ENCODE measurements at regions not wholly inside any gene's neighbourhood (a gene's known extent, or its start where the extent isn't known, plus 50 kb on each side); places are given as distances from the start of the nearest gene placed in this dataset.
"Not testable (repeated sequence)": the region's sequence is repeated elsewhere in the genome, so short reads cannot be mapped to it uniquely, and the experiment has no call there.

DNA sequence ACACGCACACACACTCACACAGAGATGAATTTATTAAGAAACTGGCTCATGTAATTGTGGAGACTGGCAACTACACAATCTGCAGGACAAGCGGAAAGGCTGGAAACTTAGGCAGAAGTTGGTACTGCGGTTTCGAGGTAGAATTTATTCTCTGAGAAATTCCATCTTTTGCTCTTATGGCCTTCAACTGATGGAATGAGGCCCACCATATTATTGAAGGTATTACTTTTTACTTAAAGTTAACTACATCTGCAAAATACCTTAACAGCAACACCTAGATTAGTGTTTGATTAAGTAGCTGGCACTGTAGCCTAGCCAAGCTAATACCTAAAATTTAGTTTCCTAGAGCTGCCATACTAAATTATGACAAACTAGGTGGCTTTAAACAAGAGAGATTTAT lies 384.0 kb upstream of the UBE2E3 start:
- DNase-seq, result no peak

DNA sequence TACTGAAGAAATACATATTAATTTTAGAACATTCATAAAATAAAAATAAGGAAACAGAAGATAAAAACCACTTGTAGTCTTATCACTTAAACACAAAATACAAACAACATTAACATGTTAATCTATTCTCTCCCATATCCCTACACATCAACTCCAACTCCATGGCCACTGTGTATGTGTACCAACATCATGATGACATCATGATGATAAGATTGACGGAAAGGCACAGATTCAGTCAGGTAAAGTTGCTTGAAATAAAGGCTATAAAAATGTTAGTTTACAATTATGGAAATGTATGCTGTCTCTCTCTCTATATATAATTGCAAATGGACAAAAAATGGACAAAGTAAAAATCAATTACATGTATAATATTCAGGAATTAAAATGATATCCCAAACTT lies 388.5 kb upstream of the UBE2E3 start:
- no peak for DNase-seq

DNA sequence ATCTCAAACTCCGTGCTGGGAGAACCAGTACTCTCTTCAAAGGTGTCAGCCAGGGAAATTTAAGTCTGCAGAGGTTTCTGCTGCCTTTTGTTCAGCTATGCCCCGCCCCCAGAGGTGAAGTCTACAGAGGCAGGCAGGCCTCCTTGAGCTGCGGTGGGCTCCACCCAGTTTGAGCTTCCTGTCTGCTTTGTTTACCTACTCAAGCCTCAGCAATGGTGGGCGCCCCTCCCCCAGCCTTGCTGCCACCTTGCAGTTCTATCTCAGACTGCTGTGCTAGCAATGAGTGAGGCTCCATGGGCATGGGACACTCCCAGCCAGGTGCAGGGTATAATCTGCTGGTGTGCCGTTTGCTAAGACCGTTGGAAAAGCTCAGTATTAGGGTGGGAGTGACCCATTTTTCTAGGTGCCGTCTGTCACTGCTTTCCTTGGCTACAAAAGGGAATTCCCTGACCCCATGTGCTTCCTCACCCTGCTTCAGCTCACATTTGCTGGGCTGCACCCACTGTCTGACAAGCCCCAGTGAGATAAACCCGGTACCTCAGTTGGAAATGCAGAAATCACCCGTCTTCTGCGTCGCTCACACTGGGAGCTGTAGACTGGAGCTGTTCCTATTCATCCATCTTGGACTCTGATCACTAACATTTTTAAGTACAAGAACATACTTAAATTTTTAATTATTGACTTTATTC lies 389.2 kb upstream of the UBE2E3 start:
- DNase-seq, result not testable (repeated sequence)

DNA sequence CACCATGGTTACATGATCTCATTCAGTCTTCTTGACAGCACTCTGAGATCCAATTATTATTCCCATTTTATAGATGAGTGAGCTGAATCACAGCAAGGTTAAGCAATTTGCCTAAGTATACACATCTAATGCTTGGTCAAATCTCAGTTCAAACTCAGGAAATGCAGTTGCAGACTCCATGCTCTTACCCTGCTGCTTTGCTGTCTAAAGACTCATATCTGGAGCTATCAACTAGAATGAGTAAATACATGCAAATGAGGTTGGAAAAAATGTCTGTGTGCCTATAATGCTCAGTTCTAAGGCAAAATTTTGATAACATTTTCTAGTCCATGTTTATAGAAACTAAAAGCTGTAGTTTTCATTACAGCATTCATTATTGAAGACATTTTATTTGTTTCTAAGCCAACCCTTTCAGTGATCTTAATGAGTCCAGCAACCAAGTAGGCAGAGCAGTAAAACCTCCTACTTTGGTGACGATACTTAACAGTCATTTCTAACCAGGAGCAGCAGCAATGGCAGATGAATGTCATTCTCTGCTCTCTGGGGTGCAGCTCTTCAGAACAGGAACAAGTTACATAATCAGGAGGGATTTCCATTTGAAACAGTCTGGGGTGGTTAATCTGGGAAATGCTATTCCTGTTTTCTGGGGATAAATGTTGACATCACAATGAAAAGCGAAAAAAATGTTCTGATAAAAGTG lies 396.8 kb upstream of the UBE2E3 start:
- no peak for DNase-seq

DNA sequence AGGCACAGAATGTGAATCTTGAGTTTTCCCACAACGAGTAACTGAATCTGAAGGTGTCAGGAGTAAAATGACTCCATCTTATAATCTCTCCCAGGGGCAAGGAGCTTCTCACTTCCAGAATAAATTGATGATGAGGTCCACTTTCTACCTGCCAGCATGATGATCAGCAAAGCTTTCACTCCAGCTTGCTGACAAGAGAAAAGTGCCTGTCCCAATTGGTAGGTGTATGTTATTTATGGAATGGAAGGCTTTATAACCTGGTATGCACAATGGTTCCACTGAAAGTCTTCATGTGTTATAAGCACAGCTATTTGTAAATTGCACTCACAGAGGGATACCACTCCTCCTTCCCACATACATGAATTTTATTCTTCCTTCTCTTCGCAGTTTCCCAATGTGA lies 401.0 kb upstream of the UBE2E3 start:
- DNase-seq, result no peak

DNA sequence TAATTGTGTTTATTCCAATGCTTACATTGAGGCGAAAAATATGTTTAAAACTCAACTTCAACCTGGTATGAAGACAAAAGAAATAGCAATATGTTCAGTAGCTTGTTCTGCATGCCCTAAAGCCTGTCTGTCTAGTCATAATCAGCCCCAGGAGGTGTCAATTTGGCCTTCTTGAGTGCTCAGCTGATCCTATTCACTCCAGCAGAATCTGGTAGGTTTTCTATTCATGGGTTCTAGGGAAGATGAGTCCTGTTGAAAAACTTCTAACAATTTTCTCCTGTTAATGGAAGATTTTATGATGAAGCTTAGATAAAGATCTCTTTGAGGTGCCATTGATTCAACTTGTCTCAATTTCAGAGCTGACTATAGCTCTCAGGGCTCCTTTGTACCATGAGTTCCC lies 402.0 kb upstream of the UBE2E3 start:
- no peak for DNase-seq

DNA sequence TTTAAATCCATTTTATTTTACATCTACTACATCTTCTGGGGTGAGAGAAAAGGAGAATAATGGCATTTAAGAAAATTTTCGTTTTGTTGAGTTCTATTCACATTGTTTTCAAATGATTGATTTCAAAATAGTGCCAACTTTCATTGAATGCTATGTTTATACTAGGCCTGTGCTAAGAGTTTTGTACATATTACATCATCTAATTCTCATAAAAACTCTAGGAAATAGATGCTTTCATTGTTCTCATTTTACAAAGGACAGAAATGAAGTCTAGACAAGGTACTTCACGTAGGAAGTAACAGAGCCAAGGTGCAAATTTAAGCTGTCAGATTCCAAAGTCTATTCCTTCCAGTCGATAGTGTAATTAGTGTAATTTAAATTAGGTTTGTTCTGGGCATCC lies 402.8 kb upstream of the UBE2E3 start:
- no peak for DNase-seq

DNA sequence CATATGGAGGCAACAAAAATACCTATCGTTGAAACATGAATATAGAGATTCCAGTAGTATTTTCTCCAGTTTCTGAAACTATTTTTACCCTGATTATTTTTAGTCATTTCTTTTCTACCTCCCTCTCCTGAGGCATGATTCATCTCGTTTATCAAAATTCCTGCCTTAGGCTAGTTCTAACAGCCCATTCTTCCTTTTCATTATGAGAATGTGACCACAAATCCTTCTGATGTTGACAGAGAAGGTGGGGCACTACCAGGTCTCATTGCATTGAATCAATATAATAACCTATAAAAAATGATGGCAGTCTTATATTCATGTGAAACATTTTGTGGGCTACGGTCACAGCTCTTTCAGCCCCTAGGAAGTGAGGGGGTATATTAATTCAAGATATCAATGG lies 406.5 kb upstream of the UBE2E3 start:
- no peak for DNase-seq

DNA sequence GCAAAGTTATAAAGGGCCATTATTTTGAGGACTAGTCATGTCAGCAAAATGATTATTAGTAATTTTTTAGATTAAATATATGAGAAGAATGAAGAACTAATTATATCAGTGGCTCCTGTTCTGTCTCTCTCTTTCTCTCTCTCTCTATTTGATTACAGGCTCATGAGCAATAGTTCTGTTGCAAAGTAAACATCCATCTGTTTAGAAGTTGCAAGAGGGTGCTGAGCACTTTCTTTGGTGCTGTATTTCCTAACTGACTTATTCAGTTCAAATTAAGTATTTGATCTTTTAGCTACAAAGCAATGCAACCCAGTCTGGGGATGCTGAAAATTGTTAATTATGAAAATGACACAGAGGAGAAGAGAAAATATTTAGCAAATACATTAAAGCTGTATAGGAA lies 408.1 kb upstream of the UBE2E3 start:
- DNase-seq, result no peak

DNA sequence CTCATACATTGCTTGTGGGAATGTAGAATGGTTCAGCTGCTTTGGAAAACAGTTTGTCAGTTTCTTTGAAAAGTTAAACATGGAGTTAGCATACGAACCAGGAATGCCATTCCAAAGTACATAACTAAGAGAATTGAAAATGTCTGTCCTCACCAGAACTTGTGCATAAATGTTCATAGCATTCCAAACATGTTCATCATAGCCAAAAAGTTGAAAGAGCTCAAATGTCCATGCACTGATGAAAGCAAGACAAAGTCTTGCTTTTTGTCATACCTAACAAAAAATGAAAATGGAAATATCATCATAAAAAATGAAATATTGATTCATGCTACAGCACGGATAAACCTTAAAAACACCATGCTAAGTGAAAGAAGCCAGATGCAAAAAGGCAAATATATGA lies 408.8 kb upstream of the UBE2E3 start:
- no peak for DNase-seq

DNA sequence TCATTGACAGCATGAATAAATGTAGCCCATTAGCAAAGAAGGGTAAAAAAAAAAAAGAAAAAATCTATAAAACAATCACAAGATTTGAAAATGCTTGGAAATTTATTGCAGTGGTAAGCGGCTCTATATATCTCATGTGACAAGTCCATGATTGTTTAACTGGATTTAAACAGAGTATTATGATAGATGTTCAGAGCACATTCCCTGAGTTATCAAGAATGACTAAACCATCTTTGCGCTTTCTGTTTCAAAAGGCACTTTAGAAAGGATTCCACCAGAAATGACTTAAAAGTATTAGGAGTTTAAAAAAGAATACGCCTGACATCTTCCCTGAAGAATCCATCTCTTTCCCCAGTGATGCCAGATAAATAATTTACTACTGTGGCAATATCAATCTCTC lies 409.5 kb upstream of the UBE2E3 start:
- DNase-seq, result no peak

DNA sequence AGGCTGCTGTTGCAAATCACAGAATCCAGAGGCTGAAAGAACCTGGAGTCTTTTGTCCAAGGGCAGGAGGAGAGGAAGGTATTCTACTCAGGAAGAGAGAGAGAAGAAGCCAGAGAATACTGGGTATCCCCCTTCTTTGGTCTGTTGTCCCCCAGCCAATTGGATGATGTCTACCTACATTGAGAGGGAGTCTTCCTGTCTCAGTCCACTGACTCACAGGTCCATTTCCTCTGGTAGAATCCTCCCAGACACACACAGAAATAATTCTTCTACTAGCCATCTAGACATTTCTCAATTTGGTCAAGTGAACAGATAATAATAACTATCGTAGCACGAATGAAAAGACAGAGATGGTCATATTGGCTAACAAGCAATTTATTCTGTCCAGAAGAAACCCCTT lies 416.4 kb upstream of the UBE2E3 start:
- no peak for DNase-seq

DNA sequence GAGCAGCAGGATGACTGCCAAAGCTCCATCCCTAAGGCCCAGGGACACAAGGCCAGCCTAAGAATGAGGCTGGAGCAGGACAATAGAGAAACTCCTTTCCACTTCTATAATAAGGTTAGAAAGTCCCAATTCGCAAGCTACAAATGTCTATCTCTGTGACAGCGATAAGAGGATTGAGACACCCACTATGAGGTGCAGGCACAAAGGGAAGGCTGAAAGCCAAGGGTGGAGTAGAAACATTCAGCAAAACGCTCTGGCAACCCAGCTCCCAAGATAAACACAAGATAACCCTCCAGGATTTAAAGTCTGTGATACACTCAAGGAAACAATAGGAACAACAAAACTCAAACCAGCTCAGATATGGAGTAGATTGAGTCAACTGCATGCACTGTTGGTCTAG lies 418.0 kb upstream of the UBE2E3 start:
- DNase-seq, result no peak

DNA sequence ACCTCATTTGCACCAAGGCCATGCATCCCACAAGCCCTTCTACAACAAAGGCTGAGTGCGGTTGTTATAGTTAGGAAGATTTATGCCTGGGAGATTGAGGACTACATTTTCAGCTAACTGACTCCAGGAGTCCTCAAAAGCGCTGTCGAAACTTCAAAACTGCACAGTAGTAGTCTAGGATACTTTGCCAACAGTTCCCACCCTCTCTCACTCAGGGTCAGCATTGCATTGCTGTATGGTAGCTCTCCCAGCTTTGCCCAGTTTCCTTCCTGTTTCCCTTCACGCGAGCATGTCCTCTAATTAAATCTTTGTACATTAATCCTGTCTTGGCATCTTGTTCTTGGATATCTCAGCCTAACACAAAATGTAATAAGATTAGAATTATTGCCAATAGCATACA lies 420.6 kb upstream of the UBE2E3 start:
- DNase-seq, result no peak

DNA sequence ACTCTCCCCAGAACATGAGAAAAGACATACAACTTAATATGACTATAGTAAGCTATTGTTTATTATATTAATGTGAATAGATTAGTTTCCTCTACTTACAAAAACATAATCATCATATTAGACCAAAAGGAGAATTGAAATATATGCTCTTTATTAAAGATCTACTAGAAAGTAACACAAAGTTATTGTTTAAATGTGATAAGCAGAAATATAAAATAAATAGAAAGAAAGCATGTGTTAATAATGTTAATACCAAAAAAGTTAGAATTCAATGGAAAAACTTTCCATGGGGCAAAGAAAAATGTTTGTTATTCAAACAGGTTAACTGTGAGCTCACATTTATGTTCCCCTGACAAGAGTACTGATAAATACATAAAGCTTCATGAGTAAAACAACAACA lies 421.4 kb upstream of the UBE2E3 start:
- no peak for DNase-seq

DNA sequence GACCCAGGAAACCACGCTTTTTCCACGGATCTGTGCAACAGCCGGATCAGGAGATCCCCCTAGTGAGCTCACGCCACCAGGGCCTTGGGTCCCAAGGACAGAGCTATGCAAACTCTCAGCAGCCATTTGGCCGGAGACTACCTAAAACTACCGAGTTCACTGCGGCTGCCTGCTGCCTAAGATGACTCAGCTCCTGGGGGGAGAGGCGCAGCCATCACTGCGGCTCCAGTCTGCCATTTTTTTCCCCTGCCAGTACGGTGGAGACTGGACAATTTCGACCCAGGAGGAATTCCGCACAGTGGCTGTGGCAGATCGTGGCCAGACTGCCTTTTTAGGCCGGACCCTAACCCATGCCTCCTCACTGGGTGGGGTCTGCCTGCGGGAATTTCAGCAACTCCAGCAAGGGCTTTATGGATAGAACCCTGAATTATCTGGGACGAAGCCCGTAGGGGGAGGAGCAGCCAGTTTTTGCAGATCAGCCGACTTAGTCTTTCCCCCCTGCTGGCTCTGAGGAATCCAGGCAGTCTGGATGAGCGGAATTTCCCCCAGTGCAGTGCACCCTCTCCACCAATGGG lies 424.9 kb upstream of the UBE2E3 start:
- no peak for DNase-seq

DNA sequence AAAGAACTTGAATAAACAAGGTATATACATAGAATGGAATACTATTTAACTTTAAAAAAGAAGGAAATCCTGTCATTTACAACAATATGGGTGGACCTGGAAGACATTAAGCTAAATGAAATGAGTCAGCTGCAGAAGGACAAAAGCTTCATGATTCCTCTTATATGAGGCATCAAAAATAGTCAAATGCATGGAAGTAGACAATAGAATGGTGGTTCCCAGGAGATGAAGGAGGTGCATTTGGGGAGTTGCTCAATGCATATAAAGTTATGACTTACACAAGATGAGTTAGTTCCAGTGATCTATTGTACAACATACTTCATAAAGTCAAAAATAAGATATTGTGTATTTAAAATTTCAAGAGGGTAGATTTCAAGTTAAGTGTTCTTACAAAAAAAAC lies 426.1 kb upstream of the UBE2E3 start:
- no peak for DNase-seq

DNA sequence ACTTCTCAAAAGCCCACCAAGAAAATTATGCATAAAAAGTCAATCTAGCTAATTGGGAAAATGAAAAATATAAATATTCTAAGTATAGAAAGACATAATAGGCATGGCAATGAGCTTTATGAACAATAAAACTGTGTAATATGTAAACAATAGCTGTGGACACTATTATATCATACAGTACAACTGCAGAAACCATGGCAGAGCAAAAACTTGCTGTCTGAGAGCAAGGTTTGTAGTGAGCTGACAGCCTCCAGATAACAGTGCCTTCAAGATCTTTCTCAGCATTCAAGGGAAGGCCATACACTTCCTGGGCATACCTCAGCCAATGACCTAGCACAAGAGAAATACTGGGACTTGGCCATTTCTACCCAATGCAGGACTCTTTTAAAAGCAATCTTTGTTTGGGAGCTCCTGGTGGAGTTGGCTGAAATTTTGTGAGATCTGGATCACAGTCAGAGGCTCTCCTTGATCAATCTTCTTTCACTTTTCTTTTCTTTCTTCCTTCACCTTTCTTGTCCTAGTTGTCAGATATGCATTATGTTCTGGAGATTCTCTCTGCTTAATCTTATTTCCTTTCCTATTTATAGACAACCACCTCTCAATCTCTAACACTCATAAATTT lies 427.2 kb upstream of the UBE2E3 start:
- DNase-seq, result no peak

DNA sequence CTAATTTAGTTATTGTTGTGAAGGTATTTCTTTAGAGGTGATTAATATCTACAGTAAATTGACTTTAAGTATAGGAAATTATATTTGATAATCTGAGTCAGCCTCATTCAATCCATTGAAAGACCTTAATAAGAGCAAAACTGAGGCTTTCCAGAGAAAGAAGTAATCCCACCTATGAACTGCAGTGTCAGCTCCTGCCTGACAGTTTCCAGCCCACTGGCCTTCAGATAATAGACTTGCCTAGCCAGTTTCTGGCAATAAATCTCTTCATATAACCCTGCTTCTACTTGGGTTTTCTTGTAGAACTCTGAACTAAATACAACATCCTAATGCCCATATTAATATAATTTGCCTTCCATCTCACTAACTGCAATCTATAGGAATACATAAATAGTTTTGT lies 437.9 kb upstream of the UBE2E3 start:
- no peak for DNase-seq

DNA sequence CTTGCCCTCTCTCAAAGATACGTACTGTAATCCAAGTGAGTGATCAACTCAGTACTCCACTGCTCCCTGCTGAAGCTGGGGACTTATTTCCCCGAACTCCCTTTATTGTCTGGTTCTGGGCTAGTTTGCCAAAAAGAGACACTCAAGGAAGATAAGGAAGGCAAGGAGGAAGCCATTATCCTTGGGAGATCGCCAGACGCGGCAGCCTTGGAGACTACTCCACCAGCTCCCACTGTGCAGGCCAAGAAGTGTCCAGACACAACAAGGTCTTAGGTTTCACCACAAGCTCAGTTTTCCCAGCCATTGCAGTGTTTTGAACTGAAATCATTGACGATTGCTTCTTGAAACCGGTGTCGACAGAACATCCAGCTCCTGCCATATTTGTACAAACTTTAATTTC lies 439.6 kb upstream of the UBE2E3 start:
- DNase-seq, result no peak

DNA sequence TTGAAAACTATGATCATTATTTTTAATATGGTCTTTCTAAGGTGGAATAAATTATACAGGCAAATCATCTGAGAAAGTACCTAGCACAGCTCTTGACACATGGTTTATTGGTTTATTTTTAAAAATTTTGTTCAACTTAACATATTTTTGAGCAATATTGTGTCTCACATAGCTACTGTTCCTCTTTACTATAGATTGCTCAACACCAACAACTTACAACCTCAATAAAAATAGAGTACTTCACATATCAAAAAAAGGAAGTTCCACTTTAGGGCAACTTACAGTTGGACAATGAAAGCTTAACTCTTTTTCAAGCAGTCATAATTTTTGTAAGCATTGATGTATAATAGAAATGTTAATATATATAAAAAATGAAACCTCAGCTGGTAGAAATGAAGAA lies 440.9 kb upstream of the UBE2E3 start:
- no peak for DNase-seq

DNA sequence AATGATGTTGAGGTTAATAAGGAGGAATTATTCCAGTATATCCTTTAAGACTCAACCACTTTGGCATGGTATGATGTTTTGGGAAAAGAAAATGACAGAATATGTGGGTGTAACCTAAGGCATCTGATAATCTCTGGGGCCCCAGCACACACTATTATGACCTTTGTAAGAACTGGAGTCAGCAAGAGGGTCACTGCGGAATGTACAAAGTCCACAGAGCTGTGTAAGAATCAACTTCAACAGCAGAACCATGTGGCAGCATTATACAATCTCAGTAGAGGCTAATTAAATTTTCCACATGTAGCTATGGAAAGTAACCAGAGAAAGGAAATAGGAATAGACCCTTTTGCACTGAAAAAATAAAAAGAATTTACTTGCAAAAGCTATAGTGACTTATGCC lies 445.1 kb upstream of the UBE2E3 start:
- no peak for DNase-seq

DNA sequence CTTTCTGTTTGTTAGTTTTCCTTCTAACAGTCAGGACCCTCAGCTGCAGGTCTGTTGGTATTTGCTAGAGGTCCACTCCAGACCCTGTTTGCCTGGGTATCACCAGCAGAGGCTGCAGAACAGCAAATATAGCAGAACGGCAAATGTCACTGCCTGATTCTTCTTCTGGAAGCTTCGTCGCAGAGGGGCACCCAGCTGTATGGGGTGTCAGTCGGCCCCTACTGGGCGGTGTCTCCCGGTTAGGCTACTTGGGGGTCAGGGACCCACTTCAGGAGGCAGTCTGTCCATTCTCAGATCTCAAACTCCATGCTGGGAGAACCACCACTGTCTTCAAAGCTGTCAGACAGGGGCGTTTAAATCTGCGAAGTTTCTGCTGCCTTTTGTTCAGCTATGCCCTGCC lies 448.6 kb upstream of the UBE2E3 start:
- DNase-seq, result not testable (repeated sequence)

DNA sequence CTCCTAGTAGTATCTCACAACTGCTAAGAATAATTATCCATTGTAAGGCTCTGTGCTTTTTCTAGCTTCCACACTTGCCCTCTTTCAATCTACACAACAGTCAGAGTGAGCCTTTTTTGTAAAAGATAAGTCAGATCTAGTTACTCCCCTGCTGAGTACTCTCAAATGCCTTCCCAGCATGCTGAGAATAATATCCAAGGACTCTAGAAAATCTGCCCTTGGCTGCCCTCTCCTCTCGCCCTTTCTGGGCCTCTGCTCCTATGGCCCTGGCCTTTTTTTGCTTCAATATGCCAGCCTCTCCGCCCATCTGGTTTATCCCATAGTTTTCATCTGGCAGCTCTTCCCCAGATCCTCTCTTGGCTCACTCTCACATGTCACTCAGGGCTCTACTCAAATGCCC lies 455.9 kb upstream of the UBE2E3 start:
- DNase-seq, result no peak
